ENCODE measurements at regions not wholly inside any gene's neighbourhood (a gene's known extent, or its start where the extent isn't known, plus 50 kb on each side); places are given as distances from the start of the nearest gene placed in this dataset.

- peaks cover 8% of the 10 kb centered on the region for H3K9me1 ChIP-seq (ENCODE audit: insufficient read depth, low read length)
- 0 out of 2 replicates have a peak overlapping the region, but pooled peaks have one; percentile 58 for H3K14ac ChIP-seq (replicated peaks; ENCODE audit: low read depth, low read length)
- H4K8ac ChIP-seq (ENCODE audit: low read depth in 2 of 2, low read length in 2 of 2) = peak overlapping the region in 1 of 2 experiments; percentile 35; a peak in 2 of 4 replicates
- intact Hi-C loops (cut with micrococcal nuclease) (no loop called here), in situ Hi-C loops (cut with MboI; ENCODE audit: low sequenced_read_pairs) (no loop called here), dilution Hi-C loops (cut with HindIII; ENCODE audit: low sequenced_read_pairs, unreplicated experiment) (no loop called here)
- H3K9ac ChIP-seq (ENCODE audit: low read depth, low read length) = no peak overlapping the region
- H3K9me3 ChIP-seq (ENCODE audit: control insufficient read depth, insufficient read depth, low read length) = no peaks in the 10 kb centered on the region
- WGBS, 2 experiments (ENCODE audit: extremely low coverage in 2 of 2, insufficient read length in 1 of 2) = no CpG with 5 or more reads among the region's 1 CpG
- H2AK9ac ChIP-seq (replicated peaks; ENCODE audit: low read depth, low read length, poor library complexity) = no peak overlapping the region
- no peaks in the 10 kb centered on the region for H3K79me1 ChIP-seq (ENCODE audit: low read depth in 1 of 2, low read length in 2 of 2)
- no peak overlapping the region for H2AFZ ChIP-seq (replicated peaks; ENCODE audit: low read length, poor library complexity)
- peaks cover 3% of the 10 kb centered on the region; the same call in 1 of the 2 replicates for H3K27me3 ChIP-seq (ENCODE audit: control insufficient read depth, insufficient read depth, low read length)
- no peak overlapping the region for H4K5ac ChIP-seq (ENCODE audit: low read depth, low read length)
- no peak overlapping the region for H3K56ac ChIP-seq (ENCODE audit: extremely low read depth, insufficient read depth, low read length)
- no peak overlapping the region for H3K18ac ChIP-seq (ENCODE audit: low read depth, low read length)
- DNase-seq (no peak), ATAC-seq (ENCODE audit: low read depth) (no peak)
- no peak overlapping the region for H3K27ac ChIP-seq (ENCODE audit: insufficient read depth, low read length)
- TF ChIP-seq MAFK (IDR thresholded peaks at IDR 0.05; ENCODE audit: low read depth, low read length) = no peak
- TF ChIP-seq SMC3 (IDR thresholded peaks at IDR 0.05; ENCODE audit: low read depth, low read length) = no peak
- no peak for TF ChIP-seq MXI1 (IDR thresholded peaks at IDR 0.05; ENCODE audit: borderline replicate concordance, low read depth, low read length)
- TF ChIP-seq FOS (IDR thresholded peaks at IDR 0.05; ENCODE audit: low read depth, low read length) = no peak
- TF ChIP-seq RFX5 (IDR thresholded peaks at IDR 0.05; ENCODE audit: low read depth, low read length) = no peak
- TF ChIP-seq NFE2L2 (IDR thresholded peaks at IDR 0.05; ENCODE audit: low read depth, low read length) = no peak
- no peak for TF ChIP-seq BHLHE40 (IDR thresholded peaks at IDR 0.05; ENCODE audit: low read depth, low read length)
- TF ChIP-seq CTCF (conservative IDR thresholded peaks at IDR 0.05; ENCODE audit: low read depth, low read length) = no peak
- no peak for TF ChIP-seq CHD1 (IDR thresholded peaks at IDR 0.05; ENCODE audit: low read depth, low read length)
- no peak for TF ChIP-seq RCOR1 (IDR thresholded peaks at IDR 0.05; ENCODE audit: insufficient replicate concordance, low read length)
- TF ChIP-seq ELK1 (IDR thresholded peaks at IDR 0.05; ENCODE audit: borderline replicate concordance, low read depth, low read length) = no peak
- TF ChIP-seq CEBPB (IDR thresholded peaks at IDR 0.05; ENCODE audit: low read depth, low read length) = no peak
- no peak overlapping the region for H3K4ac ChIP-seq (ENCODE audit: low read depth, low read length)
- H4K20me1 ChIP-seq (ENCODE audit: insufficient read depth, low read length) = no peaks in the 10 kb centered on the region
- H2BK5ac ChIP-seq (ENCODE audit: low read depth, low read length, poor library complexity, severe bottlenecking) = no peak overlapping the region
- H2AK5ac ChIP-seq (ENCODE audit: low read depth, low read length) = peak overlapping the region; percentile 73; the same call in 1 of the 2 replicates
- no TSS peak for BruUV-seq (replicated peaks)
- H3K4me3 ChIP-seq (ENCODE audit: insufficient read depth, low read depth, low read length) = no peak overlapping the region
- CTCF ChIA-PET = no interaction called here
- peak overlapping the region; percentile 72 for H2BK20ac ChIP-seq (ENCODE audit: low read depth, low read length)
- peak overlapping the region; percentile 56; the same call in 1 of the 3 replicates for H2BK15ac ChIP-seq (ENCODE audit: low read depth, low read length)
- no peak overlapping the region for H3K4me2 ChIP-seq (ENCODE audit: low read depth, low read length)
- 0 out of 2 replicates have a peak overlapping the region, but pooled peaks have one; percentile 15 for H3K23ac ChIP-seq (ENCODE audit: low read depth, low read length)
- H3K4me1 ChIP-seq (ENCODE audit: control insufficient read depth, insufficient read depth, low read length) = peaks cover 12% of the 10 kb centered on the region
- POLR2A ChIA-PET (ENCODE audit: unreplicated experiment) = no interaction called here
- H4K91ac ChIP-seq (ENCODE audit: insufficient read depth, low read depth, low read length) = 0 out of 2 replicates have a peak overlapping the region, but pooled peaks have one; percentile 14
- no peaks in the 10 kb centered on the region for H3K36me3 ChIP-seq (ENCODE audit: control insufficient read depth, insufficient read depth, low read length)
- H2BK120ac ChIP-seq (ENCODE audit: low read depth, low read length) = peak overlapping the region; percentile 30; the same call in 1 of the 2 replicates
Observed at GRCh38 chr2:240238786-240239185, 98.3 kb upstream of the OTOS start.

Data from IMR-90 (cell line).